ENCODE measurements at regions not wholly inside any gene's neighbourhood (a gene's known extent, or its start where the extent isn't known, plus 50 kb on each side); places are given as distances from the start of the nearest gene placed in this dataset.

DNA sequence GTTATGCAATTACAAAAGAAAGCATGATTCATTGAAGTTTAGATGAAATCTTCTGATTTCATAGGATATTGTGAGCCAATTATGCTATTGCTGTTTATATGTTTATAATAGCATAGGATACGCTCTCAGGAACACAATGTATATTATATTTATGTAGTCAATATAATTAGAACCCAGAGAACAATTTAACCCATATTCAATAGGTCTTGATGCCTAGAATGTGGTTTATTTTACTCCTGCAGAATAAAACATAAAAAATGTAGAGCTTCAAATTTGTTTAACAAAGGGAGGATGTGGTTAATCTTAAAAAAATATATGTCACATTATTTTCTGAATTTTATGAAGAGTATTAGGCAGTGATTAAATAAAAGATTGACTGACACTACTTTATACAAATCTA lies 380.8 kb upstream of the SPRY2 start:
- TF ChIP-seq, protein P1, sequence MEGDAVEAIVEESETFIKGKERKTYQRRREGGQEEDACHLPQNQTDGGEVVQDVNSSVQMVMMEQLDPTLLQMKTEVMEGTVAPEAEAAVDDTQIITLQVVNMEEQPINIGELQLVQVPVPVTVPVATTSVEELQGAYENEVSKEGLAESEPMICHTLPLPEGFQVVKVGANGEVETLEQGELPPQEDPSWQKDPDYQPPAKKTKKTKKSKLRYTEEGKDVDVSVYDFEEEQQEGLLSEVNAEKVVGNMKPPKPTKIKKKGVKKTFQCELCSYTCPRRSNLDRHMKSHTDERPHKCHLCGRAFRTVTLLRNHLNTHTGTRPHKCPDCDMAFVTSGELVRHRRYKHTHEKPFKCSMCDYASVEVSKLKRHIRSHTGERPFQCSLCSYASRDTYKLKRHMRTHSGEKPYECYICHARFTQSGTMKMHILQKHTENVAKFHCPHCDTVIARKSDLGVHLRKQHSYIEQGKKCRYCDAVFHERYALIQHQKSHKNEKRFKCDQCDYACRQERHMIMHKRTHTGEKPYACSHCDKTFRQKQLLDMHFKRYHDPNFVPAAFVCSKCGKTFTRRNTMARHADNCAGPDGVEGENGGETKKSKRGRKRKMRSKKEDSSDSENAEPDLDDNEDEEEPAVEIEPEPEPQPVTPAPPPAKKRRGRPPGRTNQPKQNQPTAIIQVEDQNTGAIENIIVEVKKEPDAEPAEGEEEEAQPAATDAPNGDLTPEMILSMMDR (IDR thresholded peaks at IDR 0.05), result no peak
- TF ChIP-seq, protein P2, sequence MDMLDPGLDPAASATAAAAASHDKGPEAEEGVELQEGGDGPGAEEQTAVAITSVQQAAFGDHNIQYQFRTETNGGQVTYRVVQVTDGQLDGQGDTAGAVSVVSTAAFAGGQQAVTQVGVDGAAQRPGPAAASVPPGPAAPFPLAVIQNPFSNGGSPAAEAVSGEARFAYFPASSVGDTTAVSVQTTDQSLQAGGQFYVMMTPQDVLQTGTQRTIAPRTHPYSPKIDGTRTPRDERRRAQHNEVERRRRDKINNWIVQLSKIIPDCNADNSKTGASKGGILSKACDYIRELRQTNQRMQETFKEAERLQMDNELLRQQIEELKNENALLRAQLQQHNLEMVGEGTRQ (IDR thresholded peaks at IDR 0.05), result no peak
- no peak for TF ChIP-seq POLR2A (IDR thresholded peaks at IDR 0.05; ENCODE audit: low read length)
- TF ChIP-seq, protein P3, sequence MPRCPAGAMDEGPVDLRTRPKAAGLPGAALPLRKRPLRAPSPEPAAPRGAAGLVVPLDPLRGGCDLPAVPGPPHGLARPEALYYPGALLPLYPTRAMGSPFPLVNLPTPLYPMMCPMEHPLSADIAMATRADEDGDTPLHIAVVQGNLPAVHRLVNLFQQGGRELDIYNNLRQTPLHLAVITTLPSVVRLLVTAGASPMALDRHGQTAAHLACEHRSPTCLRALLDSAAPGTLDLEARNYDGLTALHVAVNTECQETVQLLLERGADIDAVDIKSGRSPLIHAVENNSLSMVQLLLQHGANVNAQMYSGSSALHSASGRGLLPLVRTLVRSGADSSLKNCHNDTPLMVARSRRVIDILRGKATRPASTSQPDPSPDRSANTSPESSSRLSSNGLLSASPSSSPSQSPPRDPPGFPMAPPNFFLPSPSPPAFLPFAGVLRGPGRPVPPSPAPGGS (IDR thresholded peaks at IDR 0.05), result no peak
- TF ChIP-seq, protein P4, sequence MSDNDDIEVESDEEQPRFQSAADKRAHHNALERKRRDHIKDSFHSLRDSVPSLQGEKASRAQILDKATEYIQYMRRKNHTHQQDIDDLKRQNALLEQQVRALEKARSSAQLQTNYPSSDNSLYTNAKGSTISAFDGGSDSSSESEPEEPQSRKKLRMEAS (IDR thresholded peaks at IDR 0.05), result no peak
- TF ChIP-seq RCOR1 (IDR thresholded peaks at IDR 0.05; ENCODE audit: low read depth, low read length), result no peak
- TF ChIP-seq ESRRA (IDR thresholded peaks at IDR 0.05; ENCODE audit: borderline replicate concordance, low read length), result no peak
- no peak for TF ChIP-seq MYC (IDR thresholded peaks at IDR 0.05; ENCODE audit: borderline replicate concordance, low read length)

Measured in A549 (cell line).